OCI-LY3 (cell line): ENCODE measurements at regions not wholly inside any gene's neighbourhood (a gene's known extent, or its start where the extent isn't known, plus 50 kb on each side); places are given as distances from the start of the nearest gene placed in this dataset.

ENCODE experiments used
- H2AFZ ChIP-seq: fragments of 200-600, 300-600 bp; shearing (Covaris generic); 2 replicates; pipeline ENCODE4 v1.6.0; 2014; ENCODE audit warnings: antibody characterized with exemption, low read depth, low read length
- H3K27ac ChIP-seq: fragments of 200-600, 300-600 bp; sonication (generic); 2 replicates; pipeline ENCODE4 v1.5.1; 2014; ENCODE audit warnings: mild to moderate bottlenecking, low read length, moderate library complexity, mixed read lengths
- H3K27me3 ChIP-seq: fragments of 200-600, 300-600 bp; sonication (generic); 2 replicates; pipeline ENCODE4 v1.6.1; 2014; ENCODE audit warnings: low read depth, low read length, mixed read lengths
- H3K36me3 ChIP-seq: fragments of 200-600, 300-600 bp; sonication (generic); replicated peaks from 2 replicates; pipeline ENCODE3; 2014; ENCODE audit warnings: low read depth, low read length, mixed read lengths
- H3K4me1 ChIP-seq: fragments of 300-600, 200-600 bp; sonication (generic); 2 replicates; pipeline ENCODE4 v1.6.1; 2014; ENCODE audit warnings: low read length, mixed read lengths
- H3K4me2 ChIP-seq: fragments of 200-600, 300-600 bp; sonication (generic); 2 replicates; pipeline ENCODE4 v1.6.1; 2014; ENCODE audit warnings: low read length, mixed read lengths
- H3K4me3 ChIP-seq: fragments of 300-600, 200-600 bp; sonication (generic); 2 replicates; pipeline ENCODE4 v1.5.1; 2014; ENCODE audit warnings: antibody characterized with exemption, mild to moderate bottlenecking, low read length, moderate library complexity
- H3K79me2 ChIP-seq: fragments of 300-600, 200-600 bp; shearing (Covaris generic); 2 replicates; pipeline ENCODE4 v1.6.1; 2014; ENCODE audit warnings: mild to moderate bottlenecking, low read length, mixed read lengths
- H3K9ac ChIP-seq: fragments of 300-600, 200-600 bp; shearing (Covaris generic); 2 replicates; pipeline ENCODE4 v1.6.0; 2014; ENCODE audit warnings: mild to moderate bottlenecking, low read length, moderate library complexity
- H3K9me3 ChIP-seq: fragments of 200-600, 300-600 bp; shearing (Covaris generic); 2 replicates; pipeline ENCODE4 v1.6.1; 2014; ENCODE audit warnings: low read length, mixed read lengths; ENCODE audit not compliant: insufficient read depth
- H4K20me1 ChIP-seq: fragments of 200-600, 300-600 bp; sonication (generic); 2 replicates; pipeline ENCODE4 v1.6.1; 2016; ENCODE audit warnings: low read length, mixed read lengths; ENCODE audit not compliant: insufficient read depth
- CTCF ChIP-seq: fragments of 200-600, 300-600 bp; sonication (generic); IDR thresholded peaks from 2 replicates; pipeline ENCODE4 v1.5.1; 2014; ENCODE audit warnings: antibody characterized with exemption, low read length, low read depth
- EZH2phosphoT487 ChIP-seq: fragments of 200-600 bp; shearing (Covaris generic); IDR thresholded peaks from 2 replicates; pipeline ENCODE4 v1.6.1; 2018; ENCODE audit warnings: antibody characterized with exemption, mixed run types, low read depth

GRCh38 chr6:139680819-139681218 lies 306.4 kb upstream of the CITED2 start:
- Histone ChIP-seq H2AFZ (no peak overlapping the region), H3K4me1 (no peaks in the 10 kb centered on the region), H3K79me2 (no peaks in the 10 kb centered on the region), H3K36me3 (no peaks in the 10 kb centered on the region), H3K4me3 (no peak overlapping the region), H3K9me3 (no peaks in the 10 kb centered on the region), H3K4me2 (no peak overlapping the region), H4K20me1 (no peaks in the 10 kb centered on the region), H3K9ac (no peak overlapping the region), H3K27me3 (no peaks in the 10 kb centered on the region), H3K27ac (no peak overlapping the region)
- no peak for TF ChIP-seq EZH2phosphoT487
- TF ChIP-seq CTCF = no peak

- H3K27me3 ChIP-seq = no peaks in the 10 kb centered on the region
- H3K36me3 ChIP-seq = no peaks in the 10 kb centered on the region
- H3K79me2 ChIP-seq = no peaks in the 10 kb centered on the region
- H4K20me1 ChIP-seq = no peaks in the 10 kb centered on the region
- H3K9ac ChIP-seq = no peak overlapping the region
- H2AFZ ChIP-seq = no peak overlapping the region
- H3K4me1 ChIP-seq = no peaks in the 10 kb centered on the region
- no peaks in the 10 kb centered on the region for H3K9me3 ChIP-seq
- no peak overlapping the region for H3K27ac ChIP-seq
- H3K4me3 ChIP-seq = no peak overlapping the region
- no peak overlapping the region for H3K4me2 ChIP-seq
- no peak for TF ChIP-seq EZH2phosphoT487
- no peak for TF ChIP-seq CTCF
These were observed 305.2 kb upstream of the CITED2 start for GRCh38 chr6:139679516-139680179.

GRCh38 chr6:139676718-139677117 lies 302.3 kb upstream of the CITED2 start:
- Histone ChIP-seq H2AFZ (no peak overlapping the region), H3K4me2 (no peak overlapping the region), H4K20me1 (no peaks in the 10 kb centered on the region), H3K27ac (no peak overlapping the region), H3K36me3 (no peaks in the 10 kb centered on the region), H3K27me3 (no peaks in the 10 kb centered on the region), H3K4me3 (no peak overlapping the region), H3K79me2 (no peaks in the 10 kb centered on the region), H3K9ac (no peak overlapping the region), H3K4me1 (no peaks in the 10 kb centered on the region), H3K9me3 (no peaks in the 10 kb centered on the region)
- no peak for TF ChIP-seq CTCF
- TF ChIP-seq EZH2phosphoT487 = no peak

- Histone ChIP-seq H4K20me1 (no peaks in the 10 kb centered on the region), H3K9me3 (no peaks in the 10 kb centered on the region), H3K27me3 (no peaks in the 10 kb centered on the region), H3K4me1 (no peaks in the 10 kb centered on the region), H3K4me3 (no peak overlapping the region), H2AFZ (no peak overlapping the region), H3K36me3 (no peaks in the 10 kb centered on the region), H3K9ac (no peak overlapping the region), H3K4me2 (no peak overlapping the region), H3K27ac (no peak overlapping the region), H3K79me2 (no peaks in the 10 kb centered on the region)
- TF ChIP-seq EZH2phosphoT487 (no peak), CTCF (no peak)
These were observed 291.8 kb upstream of the CITED2 start for GRCh38 chr6:139666284-139666683.
